ENCODE measurements at regions not wholly inside any gene's neighbourhood (a gene's known extent, or its start where the extent isn't known, plus 50 kb on each side); places are given as distances from the start of the nearest gene placed in this dataset.
A peak's percentile ranks its signal among the peaks of the same experiment; 100 is the strongest.

DNA sequence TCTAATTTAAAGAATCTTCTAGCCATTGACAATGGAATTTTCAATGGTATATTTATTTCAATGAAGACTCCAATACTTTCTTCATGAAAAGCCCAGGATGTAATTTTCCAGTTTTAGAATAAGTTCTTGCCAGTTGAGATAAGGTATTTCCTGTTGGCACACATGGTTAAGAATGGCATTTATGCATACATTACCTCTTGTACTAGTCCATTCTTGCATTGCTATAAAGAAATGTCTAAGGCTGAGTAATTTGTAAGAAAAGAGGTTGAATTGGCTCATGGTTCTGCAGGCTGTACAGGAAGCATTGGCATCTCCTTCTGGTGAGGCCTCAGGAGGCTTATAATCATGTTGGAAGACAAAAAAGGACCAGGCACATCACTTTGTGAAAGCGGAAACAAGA lies 1179.6 kb downstream of the AMY1C start:
- Histone ChIP-seq H4K20me1 (ENCODE audit: insufficient read depth, low read length) (no peaks in the 10 kb centered on the region), H3K79me2 (ENCODE audit: insufficient read depth, low read depth, low read length) (no peaks in the 10 kb centered on the region), H3K9me3 (ENCODE audit: low read length) (no peaks in the 10 kb centered on the region), H3K4me1 (ENCODE audit: insufficient read depth, low read length, poor library complexity, severe bottlenecking) (peaks cover 56% of the 10 kb centered on the region), H3K36me3 (ENCODE audit: insufficient read depth, low read length) (peaks cover 12% of the 10 kb centered on the region; the same call in 1 of the 2 replicates), H2AFZ (ENCODE audit: low read length) (peak overlapping the region; percentile 53; the same call in 1 of the 2 replicates), H3K4me3 (ENCODE audit: low read depth, low read length, poor library complexity, severe bottlenecking) (no peak overlapping the region), H3K9me2 (ENCODE audit: insufficient read depth, low read length) (no peaks in the 10 kb centered on the region), H3K4me2 (ENCODE audit: low read length) (no peak overlapping the region), H3K27ac (ENCODE audit: low read depth, low read length, poor library complexity, severe bottlenecking) (no peak overlapping the region)
- ChIA-PET POLR2A (interaction anchor here (1.4 kb wide), 1 partner anchor 20 kb away, joined by 5 read pairs; no protein-coding TSS in a partner anchor), CTCF (ENCODE audit: unreplicated experiment) (no interaction called here)
- intact Hi-C loops (cut with micrococcal nuclease; ENCODE audit: unreplicated experiment) = no loop called here
- no TSS peak for BruUV-seq (replicated peaks)
- TF ChIP-seq, protein P1, sequence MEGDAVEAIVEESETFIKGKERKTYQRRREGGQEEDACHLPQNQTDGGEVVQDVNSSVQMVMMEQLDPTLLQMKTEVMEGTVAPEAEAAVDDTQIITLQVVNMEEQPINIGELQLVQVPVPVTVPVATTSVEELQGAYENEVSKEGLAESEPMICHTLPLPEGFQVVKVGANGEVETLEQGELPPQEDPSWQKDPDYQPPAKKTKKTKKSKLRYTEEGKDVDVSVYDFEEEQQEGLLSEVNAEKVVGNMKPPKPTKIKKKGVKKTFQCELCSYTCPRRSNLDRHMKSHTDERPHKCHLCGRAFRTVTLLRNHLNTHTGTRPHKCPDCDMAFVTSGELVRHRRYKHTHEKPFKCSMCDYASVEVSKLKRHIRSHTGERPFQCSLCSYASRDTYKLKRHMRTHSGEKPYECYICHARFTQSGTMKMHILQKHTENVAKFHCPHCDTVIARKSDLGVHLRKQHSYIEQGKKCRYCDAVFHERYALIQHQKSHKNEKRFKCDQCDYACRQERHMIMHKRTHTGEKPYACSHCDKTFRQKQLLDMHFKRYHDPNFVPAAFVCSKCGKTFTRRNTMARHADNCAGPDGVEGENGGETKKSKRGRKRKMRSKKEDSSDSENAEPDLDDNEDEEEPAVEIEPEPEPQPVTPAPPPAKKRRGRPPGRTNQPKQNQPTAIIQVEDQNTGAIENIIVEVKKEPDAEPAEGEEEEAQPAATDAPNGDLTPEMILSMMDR (conservative IDR thresholded peaks at IDR 0.05; ENCODE audit: low read length) = no peak
- TF ChIP-seq EZH2phosphoT487 (IDR thresholded peaks at IDR 0.05; ENCODE audit: borderline replicate concordance, low read depth, low read length) = no peak
- DNase-seq (ENCODE audit: low spot score) = no peak

DNA sequence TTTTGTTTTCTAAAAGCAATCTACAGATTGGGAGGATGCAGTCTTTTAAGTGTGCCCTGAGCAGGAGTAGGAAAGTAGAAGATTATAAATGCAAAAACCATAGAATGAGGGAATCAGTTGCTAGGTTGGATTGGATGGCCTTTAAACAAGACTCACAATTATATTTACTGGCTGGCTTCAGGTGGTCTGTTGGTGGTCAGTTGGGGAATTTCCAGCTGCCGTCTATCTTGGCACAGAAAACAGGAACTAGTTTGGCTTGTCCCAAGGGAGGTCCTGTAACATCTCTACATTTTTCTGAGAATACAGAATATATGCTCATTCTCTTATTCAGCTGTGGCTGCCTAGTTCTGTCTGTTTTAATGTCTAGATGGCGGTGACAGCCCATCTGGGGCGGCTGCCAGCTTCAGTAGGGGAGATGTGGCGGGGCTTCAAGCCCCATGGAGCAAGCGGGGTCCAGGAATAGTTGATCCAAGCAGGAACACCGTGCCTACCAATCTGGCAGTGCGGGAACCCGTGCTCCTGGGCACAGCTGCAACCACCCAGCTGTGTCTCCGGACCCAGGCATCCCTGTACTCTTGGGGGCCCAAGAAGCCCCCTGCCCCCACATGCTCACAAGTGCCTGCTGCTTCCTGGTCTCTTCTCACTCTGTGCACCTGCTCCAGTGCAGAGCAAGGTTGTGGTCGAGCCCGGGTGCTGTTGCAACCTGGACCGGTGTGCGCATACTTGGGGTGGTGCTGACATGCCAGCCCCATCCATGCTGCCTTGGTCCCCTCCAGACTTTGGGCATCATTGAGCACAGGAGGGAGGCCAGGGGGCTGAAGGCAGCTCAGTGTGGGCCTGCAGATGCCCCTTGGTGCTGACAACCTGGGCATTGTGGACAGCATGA lies 1182.6 kb downstream of the AMY1C start:
- no peaks in the 10 kb centered on the region for H3K79me2 ChIP-seq (ENCODE audit: insufficient read depth, low read depth, low read length)
- CTCF ChIA-PET (ENCODE audit: unreplicated experiment) = no interaction called here
- H3K36me3 ChIP-seq (ENCODE audit: insufficient read depth, low read length) = peaks cover 12% of the 10 kb centered on the region; the same call in 1 of the 2 replicates
- peak overlapping the region; percentile 53 for H2AFZ ChIP-seq (ENCODE audit: low read length)
- H3K4me2 ChIP-seq (ENCODE audit: low read length) = peak overlapping the region; percentile 69
- BruUV-seq (replicated peaks) = no TSS peak
- no peaks in the 10 kb centered on the region for H3K9me3 ChIP-seq (ENCODE audit: low read length)
- H3K4me3 ChIP-seq (ENCODE audit: low read depth, low read length, poor library complexity, severe bottlenecking) = peak overlapping the region; percentile 48
- DNase-seq (ENCODE audit: low spot score) = peak; percentile 88
- no peaks in the 10 kb centered on the region for H3K9me2 ChIP-seq (ENCODE audit: insufficient read depth, low read length)
- H3K27ac ChIP-seq (ENCODE audit: low read depth, low read length, poor library complexity, severe bottlenecking) = peak overlapping the region; percentile 94
- peaks cover 59% of the 10 kb centered on the region for H3K4me1 ChIP-seq (ENCODE audit: insufficient read depth, low read length, poor library complexity, severe bottlenecking)
- POLR2A ChIA-PET = interaction anchor here (1.0 kb wide), 3 partner anchors 10 to 169 kb away, joined by 3 to 4 read pairs (median 3); no protein-coding TSS in a partner anchor
- H4K20me1 ChIP-seq (ENCODE audit: insufficient read depth, low read length) = no peaks in the 10 kb centered on the region
- intact Hi-C loops (cut with micrococcal nuclease; ENCODE audit: unreplicated experiment) = no loop called here
- no peak for TF ChIP-seq EZH2phosphoT487 (IDR thresholded peaks at IDR 0.05; ENCODE audit: borderline replicate concordance, low read depth, low read length)
- TF ChIP-seq, protein P1 (conservative IDR thresholded peaks at IDR 0.05; ENCODE audit: low read length) = no peak

All from OCI-LY7 (cell line).